Type B pancreatic cell (in vitro differentiated cells): ENCODE measurements at regions not wholly inside any gene's neighbourhood (a gene's known extent, or its start where the extent isn't known, plus 50 kb on each side); places are given as distances from the start of the nearest gene placed in this dataset.

ENCODE experiments used
- DNase-seq: peaks from one replicate; pipeline ENCODE4 v3.0.0; 2021; ENCODE audit warnings: mixed read lengths; ENCODE audit not compliant: unreplicated experiment; ENCODE audit errors: extremely low spot score
- H3K27ac Mint-ChIP-seq: 2 replicates; pipeline ENCODE4 v1.8.0; 2021; ENCODE audit warnings: mild to moderate bottlenecking, mixed read lengths
- H3K27me3 Mint-ChIP-seq: 2 replicates; pipeline ENCODE4 v1.8.0; 2021; ENCODE audit warnings: mixed read lengths
- H3K36me3 Mint-ChIP-seq: 2 replicates; pipeline ENCODE4 v1.8.0; 2021; ENCODE audit warnings: mixed read lengths
- H3K4me1 Mint-ChIP-seq: one replicate; pipeline ENCODE4 v1.8.0; 2021; ENCODE audit warnings: mixed read lengths; ENCODE audit not compliant: unreplicated experiment
- H3K4me3 Mint-ChIP-seq: 2 replicates; pipeline ENCODE4 v1.8.0; 2021; ENCODE audit warnings: mild to moderate bottlenecking, mixed read lengths
- H3K9me3 Mint-ChIP-seq: 2 replicates; pipeline ENCODE4 v1.8.0; 2021; ENCODE audit warnings: mixed read lengths
- CTCF ChIP-seq: fragments of 200-600 bp; sonication (generic); conservative IDR thresholded peaks from 2 replicates; pipeline ENCODE4 v1.5.0; 2021; ENCODE audit warnings: antibody characterized with exemption, mild to moderate bottlenecking

GRCh38 chr16:86442703-86443102, 67.6 kb upstream of the FOXF1 start:
- peaks cover 3% of the 10 kb centered on the region for H3K36me3 Mint-ChIP-seq
- no peak overlapping the region for H3K27ac Mint-ChIP-seq
- H3K9me3 Mint-ChIP-seq = no peaks in the 10 kb centered on the region
- no peak for DNase-seq
- H3K4me1 Mint-ChIP-seq = no peaks in the 10 kb centered on the region
- no peak overlapping the region for H3K4me3 Mint-ChIP-seq
- H3K27me3 Mint-ChIP-seq = peaks cover 48% of the 10 kb centered on the region
- no peak for TF ChIP-seq CTCF

GRCh38 chr16:86443508-86444147, 66.7 kb upstream of the FOXF1 start:
- H3K4me3 Mint-ChIP-seq = no peak overlapping the region
- no peaks in the 10 kb centered on the region for H3K4me1 Mint-ChIP-seq
- DNase-seq = no peak
- peaks cover 3% of the 10 kb centered on the region for H3K36me3 Mint-ChIP-seq
- no peaks in the 10 kb centered on the region for H3K9me3 Mint-ChIP-seq
- H3K27ac Mint-ChIP-seq = no peak overlapping the region
- TF ChIP-seq CTCF = no peak
- peaks cover 40% of the 10 kb centered on the region for H3K27me3 Mint-ChIP-seq

GRCh38 chr16:86444261-86444660, 66.1 kb upstream of the FOXF1 start:
- H3K4me3 Mint-ChIP-seq = no peak overlapping the region
- no peaks in the 10 kb centered on the region for H3K9me3 Mint-ChIP-seq
- no peak overlapping the region for H3K27ac Mint-ChIP-seq
- peaks cover 3% of the 10 kb centered on the region for H3K36me3 Mint-ChIP-seq
- H3K27me3 Mint-ChIP-seq = peaks cover 42% of the 10 kb centered on the region
- H3K4me1 Mint-ChIP-seq = no peaks in the 10 kb centered on the region
- no peak for DNase-seq
- TF ChIP-seq CTCF = no peak

GRCh38 chr16:86444661-86445060, 65.7 kb upstream of the FOXF1 start:
- no peaks in the 10 kb centered on the region for H3K9me3 Mint-ChIP-seq
- H3K27ac Mint-ChIP-seq = no peak overlapping the region
- peaks cover 42% of the 10 kb centered on the region for H3K27me3 Mint-ChIP-seq
- no peak overlapping the region for H3K4me3 Mint-ChIP-seq
- no peaks in the 10 kb centered on the region for H3K4me1 Mint-ChIP-seq
- no peak for DNase-seq
- TF ChIP-seq CTCF = no peak
- peaks cover 3% of the 10 kb centered on the region for H3K36me3 Mint-ChIP-seq

GRCh38 chr16:86446279-86446678, 64.0 kb upstream of the FOXF1 start:
- no peaks in the 10 kb centered on the region for H3K4me1 Mint-ChIP-seq
- no peak overlapping the region for H3K27ac Mint-ChIP-seq
- H3K4me3 Mint-ChIP-seq = no peak overlapping the region
- H3K9me3 Mint-ChIP-seq = no peaks in the 10 kb centered on the region
- H3K36me3 Mint-ChIP-seq = peaks cover 3% of the 10 kb centered on the region
- DNase-seq = no peak
- H3K27me3 Mint-ChIP-seq = peaks cover 42% of the 10 kb centered on the region
- TF ChIP-seq CTCF = no peak

- no peak overlapping the region for H3K4me3 Mint-ChIP-seq
- DNase-seq = no peak
- peaks cover 47% of the 10 kb centered on the region for H3K27me3 Mint-ChIP-seq
- no peak overlapping the region for H3K27ac Mint-ChIP-seq
- no peaks in the 10 kb centered on the region for H3K4me1 Mint-ChIP-seq
- no peak for TF ChIP-seq CTCF
- peaks cover 3% of the 10 kb centered on the region for H3K36me3 Mint-ChIP-seq
- H3K9me3 Mint-ChIP-seq = no peaks in the 10 kb centered on the region
These were observed 63.1 kb upstream of the FOXF1 start for GRCh38 chr16:86447228-86447627.
